HepG2 (cell line): ENCODE measurements at regions not wholly inside any gene's neighbourhood (a gene's known extent, or its start where the extent isn't known, plus 50 kb on each side); places are given as distances from the start of the nearest gene placed in this dataset.

Experiments used
- ATAC-seq: fragments of 200-7000 bp; cut with Tn5 transposase; 3 replicates; pipeline ENCODE4 v1.9.1; 2020; ENCODE audit warnings: mild to moderate bottlenecking, moderate library complexity
- BruUV-seq: library from RNA; stranded (reverse); fragments of 400-500 nt; replicated peaks from 2 replicates; lab custom pipeline; 2021; lab: Mats Ljungman, UMichigan
- CTCF ChIA-PET: fragments of 300-600 bp; formaldehyde crosslinking; extraction: SDS; loops from one replicate; lab custom pipeline; 2021; ENCODE audit warnings: low total read pairs, inconsistent platforms, low intra/inter-chr PET ratio; lab: Yijun Ruan, JAX
- POLR2A ChIA-PET: fragments of 350-600 bp; sonication (Branson Sonifier 250); formaldehyde crosslinking; loops from one replicate; lab custom pipeline; 2020; ENCODE audit warnings: antibody characterized with exemption, inconsistent platforms; lab: Yijun Ruan, JAX
- DNase-seq: peaks from one replicate; pipeline ENCODE4 v3.0.0-alpha.2; 2015; ENCODE audit warnings: low spot score
- FAIRE-seq: peaks from 3 replicates; lab custom pipeline; 2011; peaks lifted over from hg19 to GRCh38; lab: Jason Lieb, UNC
- H2AFZ ChIP-seq: one replicate; pipeline ENCODE4 v1.6.1; 2011; ENCODE audit warnings: low read length, inconsistent platforms
- H3K27ac ChIP-seq: fragments of 300-600 bp; 3 replicates; pipeline ENCODE4 v1.8.0; 2011; ENCODE audit warnings: mixed run types, mild to moderate bottlenecking, mixed read lengths, low read length, inconsistent platforms; ENCODE audit not compliant: insufficient read depth; ENCODE audit errors: extremely low read length
- H3K27me3 ChIP-seq, 2 experiments: fragments of 200-600 bp in 1 of 2; 2 replicates in 1 of 2; 3 replicates in 1 of 2; pipeline versions ENCODE4 v1.6.0 to v1.8.0; 2011; ENCODE audit warnings: low read length in 2 of 2, mild to moderate bottlenecking in 2 of 2, moderate library complexity in 2 of 2, inconsistent platforms in 1 of 2; ENCODE audit not compliant: insufficient read depth in 2 of 2, control insufficient read depth in 1 of 2
- H3K36me3 ChIP-seq, 2 experiments: fragments of 200-600 bp in 1 of 2; replicated peaks in 1 of 2; 2 replicates in 1 of 2; 3 replicates in 1 of 2; pipeline versions ENCODE4 v1.5.1 to v1.8.0; 2011; ENCODE audit warnings: low read length in 2 of 2, inconsistent platforms in 1 of 2; ENCODE audit not compliant: insufficient read depth in 2 of 2, control insufficient read depth in 1 of 2
- H3K4me1 ChIP-seq: 2 replicates; pipeline ENCODE4 v1.5.1; 2012; ENCODE audit warnings: low read length, inconsistent platforms; ENCODE audit not compliant: insufficient read depth
- H3K4me2 ChIP-seq: 2 replicates; pipeline ENCODE4 v1.6.0; 2011; ENCODE audit warnings: low read depth, low read length, inconsistent platforms
- H3K4me3 ChIP-seq, 3 experiments: fragments of 200-600 bp in 1 of 3; sonication (generic), shearing (Covaris generic) in 1 of 3; replicated peaks in 1 of 3; 2 replicates each; pipeline ENCODE4 v1.5.1; 2011 to 2016; ENCODE audit warnings: low read length in 3 of 3, inconsistent platforms in 2 of 3, low read depth in 2 of 3, mild to moderate bottlenecking in 2 of 3, control low read depth in 1 of 3, mixed read lengths in 1 of 3; ENCODE audit not compliant: insufficient read depth in 1 of 3
- H3K79me2 ChIP-seq: one replicate; pipeline ENCODE4 v1.6.1; 2011; ENCODE audit warnings: low read length, inconsistent platforms; ENCODE audit not compliant: insufficient read depth
- H3K9ac ChIP-seq: 2 replicates; pipeline ENCODE4 v1.6.0; 2011; ENCODE audit warnings: mild to moderate bottlenecking, low read depth, low read length, inconsistent platforms; ENCODE audit not compliant: insufficient read depth
- H3K9me3 ChIP-seq: 2 replicates; pipeline ENCODE4 v1.5.1; 2012; ENCODE audit warnings: mild to moderate bottlenecking, low read length
- H4K20me1 ChIP-seq: 2 replicates; pipeline ENCODE4 v1.6.0; 2011; ENCODE audit warnings: inconsistent platforms, mild to moderate bottlenecking, low read length, moderate library complexity; ENCODE audit not compliant: insufficient read depth
- AFF4 ChIP-seq: sonication (generic); formaldehyde crosslinking; IDR thresholded peaks from 2 replicates; pipeline ENCODE4 v1.4.0; 2020; ENCODE audit warnings: missing genetic modification reagents
- FOXA3 ChIP-seq: IDR thresholded peaks from 2 replicates; pipeline ENCODE4 v1.6.1; 2016; ENCODE audit warnings: missing genetic modification reagents, missing compliant biosample characterization
- HNRNPLL ChIP-seq: fragments of 200-400 bp; formaldehyde crosslinking; IDR thresholded peaks from 2 replicates; pipeline ENCODE4 v1.6.1; 2017; ENCODE audit warnings: mild to moderate bottlenecking, low read depth, low read length; ENCODE audit not compliant: poor library complexity, severe bottlenecking
- KDM4B ChIP-seq: sonication (generic); formaldehyde crosslinking; IDR thresholded peaks from 2 replicates; pipeline ENCODE4 v1.4.0; 2020; ENCODE audit warnings: missing genetic modification reagents
- RARG ChIP-seq: sonication (generic); formaldehyde crosslinking; IDR thresholded peaks from 2 replicates; pipeline ENCODE4 v1.4.0; 2020; ENCODE audit warnings: low read depth, mild to moderate bottlenecking, missing genetic modification reagents
- SMARCE1 ChIP-seq: fragments of 450-650 bp; IDR thresholded peaks from 2 replicates; pipeline ENCODE4 v1.6.1; 2017; ENCODE audit warnings: borderline replicate concordance
- TARDBP ChIP-seq: sonication (generic); formaldehyde crosslinking; IDR thresholded peaks from 2 replicates; pipeline ENCODE4 v1.8.0; 2022; ENCODE audit warnings: mild to moderate bottlenecking, missing genetic modification reagents
- TEAD2 ChIP-seq: sonication (generic); formaldehyde crosslinking; IDR thresholded peaks from 2 replicates; pipeline ENCODE4 v1.9.0; 2021; ENCODE audit warnings: missing genetic modification reagents
- WGBS: methylation state at CpG from one replicate; pipeline ENCODE4 v1.1.6; 2017; ENCODE audit warnings: low lambda C conversion rate; 5-methylcytosine and 5-hydroxymethylcytosine counted together
- in situ Hi-C: cut with HindIII; loops from 2 replicates; pipeline ENCODE4 v1.10.0; 2017; ENCODE audit warnings: low pct_unique_long_range_greater_than_20kb; ENCODE audit not compliant: extremely low pct_ligation_motif_present
- intact Hi-C: fragments of 100-400 bp; cut with micrococcal nuclease; formaldehyde crosslinking; loops from one replicate; pipeline ENCODE4 v1.10.0; 2022; ENCODE audit not compliant: unreplicated experiment
- TF ChIP-seq, protein P1 (sequence below): sonication (generic); formaldehyde crosslinking; IDR thresholded peaks from 2 replicates; pipeline ENCODE4 v1.4.0; 2020; ENCODE audit warnings: missing genetic modification reagents, borderline replicate concordance
- TF ChIP-seq, protein P2 (sequence below): sonication (generic); formaldehyde crosslinking; IDR thresholded peaks from 2 replicates; pipeline ENCODE4 v1.4.0; 2020; ENCODE audit warnings: missing genetic modification reagents
- TF ChIP-seq, protein P3 (sequence below): sonication (generic); formaldehyde crosslinking; conservative IDR thresholded peaks from 2 replicates; pipeline ENCODE4 v1.4.0; 2020; ENCODE audit warnings: missing genetic modification reagents
- TF ChIP-seq, protein P4 (sequence below): sonication (generic); formaldehyde crosslinking; IDR thresholded peaks from 2 replicates; pipeline ENCODE4 v1.4.0; 2020; ENCODE audit warnings: missing genetic modification reagents

DNA sequence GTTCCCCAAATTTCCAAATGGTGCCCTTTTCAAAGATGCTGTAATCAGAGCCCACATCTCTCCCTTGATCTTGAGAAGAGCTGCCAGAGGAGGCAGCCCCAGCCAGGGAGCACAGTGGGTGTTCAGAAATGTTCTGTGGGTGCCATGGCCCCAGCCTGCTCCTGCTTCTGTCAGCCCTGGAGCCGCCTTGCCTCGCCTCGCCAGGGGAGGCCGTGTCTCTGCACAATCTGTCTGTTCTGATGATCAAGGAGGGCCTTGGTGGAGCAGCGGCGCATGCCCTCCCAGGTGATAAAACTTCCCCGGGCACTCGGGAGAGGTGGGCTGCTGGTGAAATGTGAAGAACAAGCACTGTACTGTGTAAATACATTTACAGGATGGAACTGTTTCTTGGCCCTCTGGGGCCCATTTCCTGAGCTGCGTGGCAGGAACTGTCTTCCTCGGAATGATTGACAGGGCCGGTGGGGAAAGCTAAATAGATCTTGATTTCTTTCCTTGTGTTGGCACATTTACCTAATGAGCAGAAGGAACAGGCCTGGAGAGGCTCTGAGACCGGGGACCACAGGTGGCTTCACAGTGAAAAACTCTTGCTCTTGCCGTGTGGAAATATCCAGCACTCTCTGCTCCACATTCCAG, 207.8 kb upstream of the PODXL start (continued):
- TF ChIP-seq, protein P1, sequence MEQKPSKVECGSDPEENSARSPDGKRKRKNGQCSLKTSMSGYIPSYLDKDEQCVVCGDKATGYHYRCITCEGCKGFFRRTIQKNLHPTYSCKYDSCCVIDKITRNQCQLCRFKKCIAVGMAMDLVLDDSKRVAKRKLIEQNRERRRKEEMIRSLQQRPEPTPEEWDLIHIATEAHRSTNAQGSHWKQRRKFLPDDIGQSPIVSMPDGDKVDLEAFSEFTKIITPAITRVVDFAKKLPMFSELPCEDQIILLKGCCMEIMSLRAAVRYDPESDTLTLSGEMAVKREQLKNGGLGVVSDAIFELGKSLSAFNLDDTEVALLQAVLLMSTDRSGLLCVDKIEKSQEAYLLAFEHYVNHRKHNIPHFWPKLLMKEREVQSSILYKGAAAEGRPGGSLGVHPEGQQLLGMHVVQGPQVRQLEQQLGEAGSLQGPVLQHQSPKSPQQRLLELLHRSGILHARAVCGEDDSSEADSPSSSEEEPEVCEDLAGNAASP (CRISPR knock-in tag), result no peak
- TF ChIP-seq HNRNPLL, result no peak
- TF ChIP-seq, all 625 proteins: peak for 0

DNA sequence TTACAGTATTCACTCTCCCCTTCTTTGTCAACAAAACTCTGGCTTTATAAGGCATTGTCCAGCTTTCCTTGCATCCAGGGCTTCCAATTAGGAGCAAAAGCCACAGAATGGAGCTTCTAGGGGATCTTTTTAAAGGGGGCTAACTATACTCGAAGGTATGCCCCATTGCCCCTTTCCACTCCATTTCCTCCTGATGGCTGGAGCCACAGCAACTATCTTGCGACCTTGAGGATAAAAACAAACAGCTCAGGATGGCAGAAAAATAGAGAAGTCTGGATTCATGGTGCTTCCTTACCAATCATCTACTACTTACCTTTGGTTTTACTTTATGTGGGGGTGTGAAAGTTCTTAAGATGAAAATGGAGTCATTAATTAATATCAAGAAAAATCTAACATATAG, 206.3 kb upstream of the PODXL start:
- Histone ChIP-seq H3K36me3 (no peaks in the 10 kb centered on the region), H3K4me1 (no peaks in the 10 kb centered on the region), H3K4me3 (no peak overlapping the region), H2AFZ (no peak overlapping the region), H3K27me3 (peaks cover 0 to 14% of the 10 kb centered on the region in 2 experiments; a peak in 3 of 5 replicates), H3K9me3 (no peaks in the 10 kb centered on the region), H3K4me2 (no peak overlapping the region), H3K27ac (no peak overlapping the region), H3K79me2 (no peaks in the 10 kb centered on the region), H4K20me1 (no peaks in the 10 kb centered on the region), H3K9ac (no peak overlapping the region)
- WGBS, result 4% methylated on average over 2 of the region's 2 CpGs
- intact Hi-C loops, result no loop called here
- ATAC-seq (no peak), DNase-seq (no peak), FAIRE-seq (no peak)
- no TSS peak for BruUV-seq
- POLR2A ChIA-PET, result no interaction called here
- CTCF ChIA-PET, result no interaction called here
- in situ Hi-C loops, result no loop called here
- no peak for TF ChIP-seq TEAD2 (CRISPR knock-in tag)
- TF ChIP-seq KDM4B (CRISPR knock-in tag), result no peak
- TF ChIP-seq, protein P2, sequence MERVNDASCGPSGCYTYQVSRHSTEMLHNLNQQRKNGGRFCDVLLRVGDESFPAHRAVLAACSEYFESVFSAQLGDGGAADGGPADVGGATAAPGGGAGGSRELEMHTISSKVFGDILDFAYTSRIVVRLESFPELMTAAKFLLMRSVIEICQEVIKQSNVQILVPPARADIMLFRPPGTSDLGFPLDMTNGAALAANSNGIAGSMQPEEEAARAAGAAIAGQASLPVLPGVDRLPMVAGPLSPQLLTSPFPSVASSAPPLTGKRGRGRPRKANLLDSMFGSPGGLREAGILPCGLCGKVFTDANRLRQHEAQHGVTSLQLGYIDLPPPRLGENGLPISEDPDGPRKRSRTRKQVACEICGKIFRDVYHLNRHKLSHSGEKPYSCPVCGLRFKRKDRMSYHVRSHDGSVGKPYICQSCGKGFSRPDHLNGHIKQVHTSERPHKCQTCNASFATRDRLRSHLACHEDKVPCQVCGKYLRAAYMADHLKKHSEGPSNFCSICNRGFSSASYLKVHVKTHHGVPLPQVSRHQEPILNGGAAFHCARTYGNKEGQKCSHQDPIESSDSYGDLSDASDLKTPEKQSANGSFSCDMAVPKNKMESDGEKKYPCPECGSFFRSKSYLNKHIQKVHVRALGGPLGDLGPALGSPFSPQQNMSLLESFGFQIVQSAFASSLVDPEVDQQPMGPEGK (CRISPR knock-in tag), result no peak
- TF ChIP-seq TARDBP (CRISPR knock-in tag), result no peak
- TF ChIP-seq, protein P3, sequence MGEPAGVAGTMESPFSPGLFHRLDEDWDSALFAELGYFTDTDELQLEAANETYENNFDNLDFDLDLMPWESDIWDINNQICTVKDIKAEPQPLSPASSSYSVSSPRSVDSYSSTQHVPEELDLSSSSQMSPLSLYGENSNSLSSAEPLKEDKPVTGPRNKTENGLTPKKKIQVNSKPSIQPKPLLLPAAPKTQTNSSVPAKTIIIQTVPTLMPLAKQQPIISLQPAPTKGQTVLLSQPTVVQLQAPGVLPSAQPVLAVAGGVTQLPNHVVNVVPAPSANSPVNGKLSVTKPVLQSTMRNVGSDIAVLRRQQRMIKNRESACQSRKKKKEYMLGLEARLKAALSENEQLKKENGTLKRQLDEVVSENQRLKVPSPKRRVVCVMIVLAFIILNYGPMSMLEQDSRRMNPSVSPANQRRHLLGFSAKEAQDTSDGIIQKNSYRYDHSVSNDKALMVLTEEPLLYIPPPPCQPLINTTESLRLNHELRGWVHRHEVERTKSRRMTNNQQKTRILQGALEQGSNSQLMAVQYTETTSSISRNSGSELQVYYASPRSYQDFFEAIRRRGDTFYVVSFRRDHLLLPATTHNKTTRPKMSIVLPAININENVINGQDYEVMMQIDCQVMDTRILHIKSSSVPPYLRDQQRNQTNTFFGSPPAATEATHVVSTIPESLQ (CRISPR knock-in tag), result no peak
- TF ChIP-seq FOXA3 (CRISPR knock-in tag), result no peak
- TF ChIP-seq, protein P4, sequence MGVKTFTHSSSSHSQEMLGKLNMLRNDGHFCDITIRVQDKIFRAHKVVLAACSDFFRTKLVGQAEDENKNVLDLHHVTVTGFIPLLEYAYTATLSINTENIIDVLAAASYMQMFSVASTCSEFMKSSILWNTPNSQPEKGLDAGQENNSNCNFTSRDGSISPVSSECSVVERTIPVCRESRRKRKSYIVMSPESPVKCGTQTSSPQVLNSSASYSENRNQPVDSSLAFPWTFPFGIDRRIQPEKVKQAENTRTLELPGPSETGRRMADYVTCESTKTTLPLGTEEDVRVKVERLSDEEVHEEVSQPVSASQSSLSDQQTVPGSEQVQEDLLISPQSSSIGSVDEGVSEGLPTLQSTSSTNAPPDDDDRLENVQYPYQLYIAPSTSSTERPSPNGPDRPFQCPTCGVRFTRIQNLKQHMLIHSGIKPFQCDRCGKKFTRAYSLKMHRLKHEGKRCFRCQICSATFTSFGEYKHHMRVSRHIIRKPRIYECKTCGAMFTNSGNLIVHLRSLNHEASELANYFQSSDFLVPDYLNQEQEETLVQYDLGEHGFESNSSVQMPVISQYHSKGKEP (CRISPR knock-in tag), result no peak
- TF ChIP-seq RARG (CRISPR knock-in tag), result no peak
- TF ChIP-seq SMARCE1, result no peak
- TF ChIP-seq AFF4, result no peak
